ENCODE measurements at regions not wholly inside any gene's neighbourhood (a gene's known extent, or its start where the extent isn't known, plus 50 kb on each side); places are given as distances from the start of the nearest gene placed in this dataset.
"Not testable (repeated sequence)": the region's sequence is repeated elsewhere in the genome, so short reads cannot be mapped to it uniquely, and the experiment has no call there.

- DNase-seq (ENCODE audit: low read depth in 2 of 2): no peak
Measured at GRCh38 chr2:143928613-143929012, 591.3 kb downstream of the ZEB2 start.

- DNase-seq (ENCODE audit: low read depth in 2 of 2): no peak
Measured at GRCh38 chr2:143928184-143928583, 591.7 kb downstream of the ZEB2 start.

GRCh38 chr2:143926736-143927135 lies 593.2 kb downstream of the ZEB2 start:
- DNase-seq (ENCODE audit: low read depth in 2 of 2): no peak

- DNase-seq (ENCODE audit: low read depth in 2 of 2): not testable (repeated sequence)
Measured at GRCh38 chr2:143922261-143922830, 597.6 kb downstream of the ZEB2 start.

DNA sequence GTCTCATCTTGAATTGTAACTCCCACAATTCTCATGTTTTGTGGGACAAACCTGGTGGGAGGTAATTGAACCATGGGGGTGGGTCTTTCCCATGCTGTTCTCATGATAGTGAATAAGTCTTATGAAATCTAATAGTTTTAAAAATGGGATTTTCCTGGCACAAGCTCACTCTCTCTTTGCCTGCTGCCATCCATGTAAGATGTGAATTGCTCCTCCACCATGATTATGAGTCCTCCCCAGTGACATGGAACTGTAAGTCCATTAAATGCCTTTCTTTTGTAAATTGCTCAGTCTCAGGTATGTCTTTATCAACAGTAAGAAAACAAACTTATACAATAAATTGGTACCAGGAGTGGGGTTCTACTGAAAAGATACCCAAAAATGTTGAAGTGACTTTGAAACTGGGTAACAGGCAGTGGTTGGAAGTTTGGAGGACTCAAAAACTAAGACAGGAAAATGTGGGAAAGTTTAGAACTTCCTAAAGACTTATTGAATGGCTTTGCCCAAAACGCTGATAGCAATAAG lies 601.4 kb downstream of the ZEB2 start:
- DNase-seq (ENCODE audit: low read depth in 2 of 2): no peak

DNA sequence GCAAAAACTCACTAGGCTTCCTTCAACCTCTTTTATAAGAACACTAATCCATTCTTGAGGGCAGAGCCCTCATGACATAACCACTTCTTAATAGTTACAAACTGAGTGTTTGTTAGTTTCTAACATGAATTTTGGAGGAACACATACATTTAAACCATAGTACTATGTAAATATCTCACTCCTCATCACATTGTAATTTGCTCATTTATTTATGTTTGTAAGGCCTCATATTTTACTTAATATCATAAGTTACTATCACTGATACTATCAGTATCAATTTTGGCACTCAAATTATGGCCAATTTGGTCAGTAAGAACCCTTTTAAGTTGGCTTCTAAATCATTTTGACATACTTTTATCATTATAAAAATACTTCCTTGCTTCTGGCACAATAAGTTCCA lies 603.1 kb downstream of the ZEB2 start:
- no peak for DNase-seq (ENCODE audit: low read depth in 2 of 2)

GRCh38 chr2:143909577-143910353 lies 610.2 kb downstream of the ZEB2 start:
- no peak for DNase-seq (ENCODE audit: low read depth in 2 of 2)

DNA sequence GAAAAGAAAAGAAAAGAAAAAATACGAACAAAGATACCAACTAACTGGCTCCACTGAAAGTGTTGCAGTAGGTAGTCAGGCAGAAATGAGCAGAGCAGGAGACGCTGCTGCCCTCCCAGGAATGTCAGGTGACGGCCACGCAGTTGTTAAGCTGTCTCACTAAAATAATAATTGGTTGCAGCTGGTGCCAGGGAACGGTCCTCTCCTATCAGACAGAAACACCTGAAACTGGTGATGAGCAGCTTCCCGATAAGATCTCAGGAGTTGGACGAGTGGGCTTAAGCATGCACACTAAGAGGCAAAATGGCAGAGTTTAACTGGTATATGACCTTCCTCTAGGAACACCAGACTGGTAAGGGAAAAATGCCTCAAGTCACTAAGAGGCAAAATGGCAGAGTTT lies 611.1 kb downstream of the ZEB2 start:
- no peak for DNase-seq (ENCODE audit: low read depth in 2 of 2)

DNA sequence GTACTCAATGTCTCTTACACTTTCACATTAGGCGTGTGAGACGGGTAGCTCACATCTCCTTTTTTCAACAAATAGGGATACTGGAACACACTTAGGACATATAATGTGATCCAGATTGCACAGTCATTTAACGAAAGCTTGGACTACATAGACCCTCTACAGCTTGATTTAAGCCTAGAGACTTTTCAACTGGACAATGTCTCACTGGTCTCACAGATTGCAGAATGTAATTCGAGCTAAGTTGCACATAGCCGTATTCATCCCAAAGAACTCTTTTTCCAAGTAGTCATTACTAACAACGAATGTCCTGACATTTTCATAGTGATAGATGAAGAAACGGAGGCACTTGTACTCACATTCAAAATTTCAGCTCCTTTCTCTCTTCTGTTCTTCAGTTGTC lies 612.1 kb downstream of the ZEB2 start:
- no peak for DNase-seq (ENCODE audit: low read depth in 2 of 2)

DNA sequence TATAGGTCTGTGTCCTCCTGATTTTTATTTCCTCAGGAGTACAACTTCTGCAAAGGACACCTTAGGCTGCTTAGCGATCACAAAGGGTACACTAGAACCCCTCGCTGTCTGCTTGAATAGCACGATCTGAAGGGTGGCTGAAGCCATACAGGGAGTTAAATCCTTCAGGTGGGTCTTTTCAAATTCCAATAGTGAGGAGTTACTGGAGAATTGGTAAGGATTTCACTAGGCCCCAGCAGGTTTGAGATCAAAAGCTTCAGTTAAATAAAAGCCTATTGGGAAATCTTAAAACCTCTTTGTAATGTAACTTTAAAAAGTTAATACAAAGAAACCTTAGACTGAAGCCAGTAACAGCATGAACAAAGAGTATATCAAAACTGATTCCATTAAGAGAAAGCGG lies 613.1 kb downstream of the ZEB2 start:
- DNase-seq (ENCODE audit: low read depth in 2 of 2): no peak

DNA sequence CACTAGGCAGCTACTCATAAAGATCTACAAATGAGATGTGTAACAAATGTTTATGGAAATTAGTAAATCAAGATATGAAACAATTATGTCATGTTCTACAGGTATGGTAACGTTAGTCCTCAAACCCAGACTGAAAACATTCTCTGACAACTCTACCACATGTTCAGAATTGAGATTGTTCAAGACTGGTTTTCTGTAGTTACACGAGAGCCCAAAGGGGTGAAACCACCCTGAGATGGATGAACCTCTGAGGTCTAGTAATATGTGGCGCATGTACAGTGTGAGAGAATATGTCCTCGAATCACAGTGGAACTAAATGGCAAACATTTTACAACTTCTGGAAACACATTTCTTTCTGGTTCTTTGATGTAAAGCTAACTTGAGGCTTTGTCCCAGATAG lies 614.3 kb downstream of the ZEB2 start:
- no peak for DNase-seq (ENCODE audit: low read depth in 2 of 2)

DNA sequence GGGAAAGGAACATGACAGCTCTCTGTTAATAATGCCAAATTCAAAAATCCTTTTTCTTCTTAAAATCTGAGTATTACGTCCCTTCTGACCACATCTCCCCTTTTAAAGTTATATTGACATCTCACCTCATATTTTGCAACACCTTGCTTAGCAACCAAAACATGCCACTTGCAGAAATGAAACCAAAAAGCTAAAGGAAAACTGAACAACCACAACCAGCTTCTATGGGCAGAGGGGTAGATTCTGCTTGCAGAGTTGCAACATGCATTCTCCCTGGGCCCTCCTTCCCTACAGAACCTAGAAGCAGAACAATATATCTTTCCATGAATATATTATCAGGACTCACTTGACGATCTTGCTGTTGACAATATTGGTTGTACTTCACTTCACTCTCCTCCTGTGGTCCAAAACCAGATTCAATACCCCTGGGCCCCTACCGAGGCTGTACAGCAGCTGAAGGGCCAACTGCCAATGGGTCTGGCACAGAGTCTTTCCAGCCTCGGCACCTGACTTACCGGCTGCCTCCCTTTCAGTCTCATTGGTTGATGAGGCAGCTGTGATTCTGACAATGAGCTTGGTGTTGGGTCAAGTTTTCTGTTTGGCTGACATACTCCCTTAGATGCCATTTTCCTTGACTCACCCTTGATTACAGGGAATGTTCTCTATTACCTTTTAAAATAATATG lies 616.6 kb downstream of the ZEB2 start:
- DNase-seq (ENCODE audit: low read depth in 2 of 2): no peak

GRCh38 chr2:143901185-143901842 lies 618.6 kb downstream of the ZEB2 start:
- peak in 1 of 2 donors; percentile 84 for DNase-seq (ENCODE audit: low read depth in 2 of 2)

- peak in 1 of 2 donors; percentile 59 for DNase-seq (ENCODE audit: low read depth in 2 of 2)
Measured at GRCh38 chr2:143899987-143900386, 619.9 kb downstream of the ZEB2 start.

DNA sequence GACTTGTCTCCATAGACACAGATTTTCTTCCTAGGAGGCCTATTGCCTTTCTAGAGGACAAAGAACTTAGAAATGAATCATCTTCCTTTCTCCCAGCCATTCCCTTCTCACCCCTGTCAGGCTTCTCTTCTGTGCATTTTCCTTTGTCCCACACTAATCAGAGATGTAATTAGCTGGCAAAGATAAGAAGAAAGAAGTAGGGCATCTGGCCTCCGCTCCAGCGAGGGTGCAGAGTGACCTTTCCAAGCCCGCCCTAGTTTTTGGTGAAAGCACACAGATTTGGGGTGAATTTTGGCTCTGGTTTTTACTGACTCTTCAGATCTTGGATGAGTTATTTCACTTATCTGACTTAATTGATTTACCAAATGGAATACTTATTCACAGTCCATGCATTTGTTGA lies 626.5 kb downstream of the ZEB2 start:
- DNase-seq (ENCODE audit: low read depth in 2 of 2): peak in 1 of 2 donors; percentile 47

DNA sequence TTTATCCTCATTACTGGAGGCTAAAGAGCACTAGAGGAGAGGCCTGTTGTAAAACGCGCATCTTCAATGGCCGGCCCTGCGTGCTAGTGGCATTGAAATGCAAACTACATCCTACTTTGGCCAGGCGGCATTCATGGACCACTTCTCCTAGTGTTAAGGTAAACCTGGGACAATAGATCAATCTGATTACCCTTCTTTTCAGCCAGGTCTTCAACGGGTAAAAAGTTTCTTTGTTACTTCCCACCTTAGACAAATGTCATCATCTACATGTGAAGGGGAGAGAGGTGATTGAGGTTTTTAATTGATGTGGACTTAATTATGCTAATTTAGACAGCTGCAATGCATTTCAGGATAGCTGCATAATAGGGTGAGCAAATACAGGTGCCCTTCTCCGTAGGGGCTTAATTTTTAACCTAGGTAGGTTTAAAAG lies 628.0 kb downstream of the ZEB2 start:
- DNase-seq (ENCODE audit: low read depth in 2 of 2): no peak

DNA sequence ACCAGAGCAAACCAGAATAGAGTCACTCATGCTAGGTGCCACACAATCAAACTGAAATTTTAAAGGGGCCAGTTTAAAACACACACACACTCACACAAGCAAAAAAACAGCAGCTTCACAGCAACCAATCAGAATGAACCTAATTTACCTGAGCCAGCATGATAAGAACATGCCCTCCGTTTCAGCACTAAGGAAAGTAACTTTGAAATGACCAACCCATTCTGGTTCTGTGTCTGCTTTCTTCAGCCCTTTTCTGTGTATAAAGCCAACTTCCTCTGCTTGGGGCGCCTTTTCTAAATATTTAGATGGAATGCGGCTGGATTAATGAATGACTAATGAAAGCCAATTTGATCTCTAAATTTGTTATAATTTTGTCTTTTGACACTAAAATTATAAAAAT lies 629.1 kb downstream of the ZEB2 start:
- DNase-seq (ENCODE audit: low read depth in 2 of 2): no peak

DNA sequence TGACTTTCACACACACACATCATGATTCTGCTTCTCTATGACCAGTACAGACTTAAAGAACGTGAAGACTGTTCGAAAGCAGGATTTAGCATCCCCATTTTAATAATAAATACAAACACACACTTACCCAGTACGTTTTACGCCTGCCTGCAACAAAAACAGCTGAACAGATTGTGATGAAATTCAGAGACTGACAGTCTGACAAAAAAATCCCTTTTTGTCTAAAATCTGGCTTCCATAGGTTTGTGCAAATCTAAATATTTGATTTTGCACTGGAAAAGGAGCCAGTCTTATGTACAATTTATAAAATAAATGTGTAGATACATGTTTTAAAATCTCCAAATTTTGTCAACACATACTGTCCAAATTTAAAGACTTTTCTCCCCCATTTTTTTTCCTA lies 630.7 kb downstream of the ZEB2 start:
- no peak for DNase-seq (ENCODE audit: low read depth in 2 of 2)

DNA sequence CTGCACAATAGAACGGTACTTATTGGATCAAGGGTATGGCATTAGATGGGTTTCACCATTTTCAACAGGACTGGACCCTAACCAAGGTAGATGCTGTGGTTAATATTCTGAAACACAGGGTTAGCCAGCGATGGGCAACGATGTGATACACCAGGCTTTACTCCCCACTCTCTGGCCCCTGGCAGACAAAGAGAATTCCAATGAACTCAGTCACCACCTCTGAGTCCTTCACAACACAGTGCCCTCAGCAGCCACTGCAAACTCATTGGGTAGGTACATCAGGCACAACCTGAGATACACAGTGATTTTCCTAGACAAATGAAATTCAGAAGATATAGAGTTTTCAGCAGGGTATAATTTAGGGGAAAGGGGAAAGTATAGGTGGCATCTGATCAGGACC lies 634.5 kb downstream of the ZEB2 start:
- no peak for DNase-seq (ENCODE audit: low read depth in 2 of 2)

GRCh38 chr2:143881246-143881645 lies 638.7 kb downstream of the ZEB2 start:
- DNase-seq (ENCODE audit: low read depth in 2 of 2): peak; percentile 4 to 5

GRCh38 chr2:143877876-143878530 lies 641.9 kb downstream of the ZEB2 start:
- no peak for DNase-seq (ENCODE audit: low read depth in 2 of 2)

- no peak for DNase-seq (ENCODE audit: low read depth in 2 of 2)
Measured at GRCh38 chr2:143877056-143877455, 642.9 kb downstream of the ZEB2 start.
